SIG-M5 treated with dmso at 0.1 percent for 504 hours (cell line): ENCODE measurements at regions not wholly inside any gene's neighbourhood (a gene's known extent, or its start where the extent isn't known, plus 50 kb on each side); places are given as distances from the start of the nearest gene placed in this dataset.
"Not testable (repeated sequence)": the region's sequence is repeated elsewhere in the genome, so short reads cannot be mapped to it uniquely, and the experiment has no call there.

Experiments
- DNase-seq: peaks from one replicate; lab custom pipeline; 2025; ENCODE audit not compliant: unreplicated experiment; lab: John Stamatoyannopoulos, UW

DNA sequence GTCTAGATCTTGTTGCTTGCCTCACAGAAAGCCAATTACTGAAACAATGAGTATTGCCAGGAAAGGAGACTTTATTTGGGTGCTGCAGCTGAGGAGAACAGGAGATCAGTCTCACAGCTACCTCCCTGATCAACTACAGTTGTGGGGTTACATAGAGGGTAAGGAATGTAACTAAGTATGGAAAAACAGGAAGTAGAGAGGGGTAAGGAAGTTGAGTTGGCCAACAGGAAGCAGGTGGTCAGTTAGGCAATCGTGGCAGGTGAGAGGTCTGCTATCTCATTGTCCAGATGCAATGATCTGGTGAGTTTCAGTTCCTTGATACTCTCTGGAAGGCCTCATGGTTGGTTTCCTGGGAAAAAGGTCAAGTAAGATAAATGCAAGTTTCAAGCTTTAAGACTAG is 333.1 kb upstream of the GOT2 start:
- DNase-seq = peak; percentile 38

DNA sequence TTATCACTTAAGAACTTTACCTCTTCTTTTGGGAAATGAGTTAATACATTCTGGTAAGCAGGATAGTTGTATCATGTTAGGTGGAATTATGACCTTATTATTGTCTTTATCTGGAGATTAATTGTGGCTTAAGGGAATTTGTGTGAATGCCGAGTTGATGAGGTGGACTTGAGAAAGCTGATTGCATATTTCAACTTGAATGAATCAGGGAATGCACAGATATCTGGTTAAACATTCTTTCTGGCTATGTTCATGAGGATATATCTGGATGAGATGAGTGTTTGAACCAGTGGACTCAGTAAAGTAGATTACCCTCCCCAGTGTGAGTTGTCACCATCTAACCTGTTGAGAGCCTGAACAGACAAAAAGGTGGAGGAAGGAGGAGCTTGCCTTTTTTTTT is 326.1 kb upstream of the GOT2 start:
- no peak for DNase-seq

DNA sequence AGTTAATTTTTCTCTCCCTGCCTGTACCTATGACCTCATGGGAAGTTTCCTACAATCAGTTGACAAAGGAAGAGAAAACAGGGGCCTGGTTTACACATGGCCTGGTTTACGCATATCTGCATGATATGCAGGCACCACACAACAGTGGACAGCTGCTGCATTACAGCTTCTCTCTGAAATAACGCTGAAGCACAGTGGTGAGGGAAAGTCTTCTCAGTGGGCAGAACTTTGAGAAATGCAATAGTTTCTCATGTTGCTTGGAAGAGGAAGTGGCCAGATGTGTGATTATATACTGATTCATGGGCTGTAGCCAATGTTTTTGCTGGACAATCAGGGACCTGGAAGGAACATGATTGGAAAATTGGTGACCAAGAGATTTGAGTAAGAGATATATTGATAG is 324.1 kb upstream of the GOT2 start:
- no peak for DNase-seq

DNA sequence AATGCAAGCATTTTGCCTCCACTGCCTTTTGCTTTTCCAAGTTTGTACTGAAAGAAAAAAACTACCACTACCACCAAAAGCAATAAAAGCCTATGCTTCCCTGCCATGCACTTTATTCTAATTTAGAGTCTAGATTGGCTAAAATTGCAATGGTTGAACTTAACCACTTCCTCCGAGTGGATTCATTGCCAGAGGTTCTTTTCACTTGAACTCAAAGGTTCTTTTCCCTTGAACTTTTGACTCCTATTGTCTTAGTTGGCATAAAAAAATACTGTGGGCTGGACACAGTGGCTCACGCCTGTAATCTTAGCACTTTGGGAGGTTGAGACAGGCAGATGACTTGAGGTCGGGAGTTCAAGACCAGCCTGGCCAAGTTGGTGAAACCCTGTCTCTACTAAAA is 319.8 kb upstream of the GOT2 start:
- no peak for DNase-seq

DNA sequence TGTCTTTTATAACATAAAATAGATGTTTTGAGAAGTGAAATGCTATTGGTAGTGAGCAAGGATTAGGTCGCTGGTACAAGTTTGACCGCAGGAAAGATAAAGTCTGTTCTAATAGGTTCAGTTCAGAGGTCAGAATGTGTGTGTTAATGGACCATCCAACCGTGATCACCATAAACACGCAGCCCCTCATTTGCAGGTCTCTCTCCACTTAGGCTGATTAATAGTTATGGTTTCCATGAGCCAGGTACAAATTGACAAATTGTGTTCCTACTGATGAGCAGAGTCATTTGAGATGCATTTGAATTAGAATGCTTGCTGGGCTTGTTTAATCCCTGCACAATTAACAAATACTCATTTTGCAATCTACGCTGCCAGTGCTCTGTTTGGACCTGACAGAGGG is 318.1 kb upstream of the GOT2 start:
- no peak for DNase-seq

DNA sequence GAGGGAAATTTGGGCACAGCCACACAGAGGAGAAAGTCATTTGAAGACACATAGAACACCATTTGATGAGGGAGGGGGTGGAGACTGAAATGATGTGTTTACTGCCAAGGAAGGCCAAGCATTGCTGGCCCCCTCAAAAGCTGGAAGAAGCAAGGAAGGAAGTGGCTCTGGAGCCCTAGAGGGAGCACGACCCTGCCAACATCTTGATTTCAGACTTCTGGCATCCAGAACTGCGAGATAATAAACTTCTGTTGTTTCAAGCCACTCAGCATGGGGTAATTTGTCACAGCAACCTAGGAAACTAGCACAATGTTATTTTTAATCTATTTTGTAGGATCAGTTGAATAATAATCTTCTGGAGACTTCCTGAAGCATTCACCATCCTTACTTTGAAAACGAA is 314.8 kb upstream of the GOT2 start:
- DNase-seq = no peak

DNA sequence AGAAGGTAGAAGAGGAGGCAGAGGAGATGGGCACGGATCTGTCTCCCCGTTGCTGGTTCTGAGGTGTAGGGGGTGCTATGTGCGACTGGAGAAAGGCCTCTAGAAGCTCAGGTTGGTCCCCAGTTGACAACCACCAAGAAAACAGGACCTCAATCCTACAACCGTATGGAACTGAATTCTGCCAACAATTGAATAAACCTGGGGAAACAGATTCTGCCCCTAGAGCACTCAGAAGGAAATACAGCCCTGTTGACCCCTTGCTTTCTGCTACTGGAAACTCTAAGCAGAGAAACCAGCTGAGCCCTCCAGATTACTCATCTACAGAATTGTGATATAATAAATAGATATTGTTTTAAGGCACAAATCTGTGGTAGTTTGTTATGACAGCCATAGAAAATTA is 313.0 kb upstream of the GOT2 start:
- no peak for DNase-seq

DNA sequence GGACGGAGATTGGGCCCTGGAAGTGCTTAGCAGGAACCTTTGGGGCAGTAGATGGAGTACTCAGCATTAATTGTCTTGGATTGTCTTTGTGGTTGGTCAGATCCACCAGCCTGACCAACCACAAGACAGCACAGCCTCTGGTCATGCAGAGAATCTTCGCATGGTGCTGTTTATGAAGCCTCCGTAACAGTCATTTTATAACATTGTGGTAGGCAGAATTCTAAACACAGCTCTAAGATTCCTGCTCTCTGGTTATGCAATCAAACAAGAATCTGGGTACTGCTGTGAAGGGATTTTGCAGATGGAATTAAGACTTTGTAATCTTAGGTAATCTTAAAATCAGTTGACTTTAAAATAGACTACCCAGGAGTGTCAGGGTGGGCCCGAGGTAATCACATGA is 312.2 kb upstream of the GOT2 start:
- DNase-seq = no peak

DNA sequence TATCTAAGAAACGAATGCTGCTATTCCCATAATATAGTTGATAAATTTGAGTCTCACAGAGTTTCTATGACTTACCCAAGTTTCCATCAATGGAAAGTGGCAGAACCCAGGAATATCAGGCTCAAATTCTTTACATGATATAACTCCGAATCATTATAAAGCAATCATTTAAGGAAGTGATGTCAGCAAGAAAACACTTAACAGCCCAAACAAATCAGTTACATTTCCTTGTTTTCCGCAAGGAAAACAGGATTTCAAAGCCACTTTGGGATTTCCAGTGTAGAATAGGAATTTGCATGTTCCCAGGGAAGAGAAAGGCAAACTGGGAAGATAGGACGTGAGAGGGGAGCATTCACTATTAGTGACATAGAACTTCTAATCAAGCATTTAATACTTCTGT is 311.4 kb upstream of the GOT2 start:
- DNase-seq = no peak

DNA sequence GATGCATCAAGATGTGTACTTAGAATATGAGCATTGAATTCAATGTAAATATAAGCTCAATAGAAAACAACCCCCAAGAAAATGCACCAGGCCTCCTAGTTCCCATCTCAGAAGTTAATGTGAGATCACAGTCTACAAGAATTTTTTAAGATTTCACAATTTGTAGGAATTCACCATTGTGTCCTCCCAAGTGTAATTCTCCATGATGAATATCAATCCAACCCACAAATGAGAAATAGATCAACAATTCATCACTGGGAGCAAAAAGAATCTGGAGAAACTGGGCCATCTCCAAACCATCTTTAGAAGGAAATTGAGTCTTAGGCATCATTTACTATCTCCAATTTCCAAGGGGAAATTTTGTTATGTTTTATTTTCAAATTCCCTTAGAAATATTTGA is 310.5 kb upstream of the GOT2 start:
- no peak for DNase-seq

DNA sequence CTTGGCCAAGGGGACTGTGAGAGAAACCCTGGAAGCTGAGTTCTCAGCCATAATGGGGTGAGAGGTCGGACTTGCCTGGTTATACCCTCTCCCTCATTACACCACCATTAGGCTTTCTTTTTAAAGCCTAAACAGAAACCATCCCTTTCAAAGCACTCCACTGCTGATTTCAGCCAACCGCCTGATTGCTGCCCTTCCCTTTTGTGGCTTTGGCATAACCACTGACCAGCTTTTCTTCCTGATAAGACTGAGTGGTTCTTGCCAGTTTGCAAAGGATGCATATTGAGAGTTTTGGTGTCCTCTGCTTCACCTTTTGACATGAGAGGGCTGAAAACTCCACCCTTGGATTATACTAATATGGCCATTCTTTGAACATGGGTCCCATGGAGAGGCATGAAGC is 308.2 kb upstream of the GOT2 start:
- DNase-seq = no peak

DNA sequence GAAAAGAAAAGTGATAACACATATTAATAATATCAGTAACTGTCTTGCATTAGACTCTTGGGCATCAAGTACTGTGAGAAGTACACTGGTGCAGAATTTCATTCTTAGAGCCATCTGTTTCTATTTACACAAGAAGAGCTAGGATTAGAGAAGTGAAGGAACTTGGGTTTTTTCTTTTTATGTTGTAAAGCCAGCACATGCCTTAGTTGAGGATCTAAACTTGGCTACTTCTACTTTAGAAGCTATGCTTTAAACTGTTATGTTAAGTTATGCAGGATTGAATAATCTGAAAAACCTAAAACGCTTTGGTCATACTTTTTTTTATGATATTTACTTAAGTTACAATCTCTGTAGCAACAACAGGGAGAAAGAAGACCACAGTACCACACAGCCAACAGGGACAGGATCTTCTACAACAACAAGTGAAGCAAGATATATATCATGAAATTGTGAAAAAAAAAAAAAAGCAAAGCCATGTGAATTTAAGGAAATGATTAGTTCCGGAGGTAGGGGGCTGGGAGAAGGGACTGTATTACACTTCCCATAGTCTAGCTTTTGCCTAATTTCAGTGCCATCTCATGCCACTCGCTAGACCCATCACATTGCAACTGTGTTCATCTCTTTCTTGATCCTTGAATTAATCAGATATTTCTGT is 305.1 kb upstream of the GOT2 start:
- no peak for DNase-seq

DNA sequence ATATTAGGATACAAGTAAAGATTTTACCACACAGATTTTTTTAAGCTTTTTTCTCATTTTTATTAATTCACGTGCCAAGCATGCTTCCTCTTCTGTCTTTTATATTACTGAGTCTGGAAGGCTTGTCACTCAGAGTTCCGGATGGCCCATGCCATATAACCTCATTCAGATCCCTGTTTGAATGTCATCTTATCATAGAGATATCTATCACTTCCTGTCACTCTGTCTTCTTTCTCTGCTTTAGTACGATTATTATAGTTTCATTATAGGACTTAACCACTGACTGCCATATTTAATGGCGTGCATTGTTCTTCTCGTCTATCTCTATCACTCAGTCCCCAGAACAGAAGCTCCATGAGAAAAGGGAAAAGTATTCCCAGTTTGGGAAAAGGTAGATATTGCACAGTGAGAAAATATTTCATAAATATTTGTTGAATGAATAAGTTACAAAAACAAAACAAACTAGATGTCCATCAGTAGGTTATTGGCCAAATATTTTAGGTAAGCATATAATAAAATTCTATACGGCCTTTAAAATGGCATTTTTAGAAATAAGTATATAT is 296.9 kb upstream of the GOT2 start:
- DNase-seq = no peak

DNA sequence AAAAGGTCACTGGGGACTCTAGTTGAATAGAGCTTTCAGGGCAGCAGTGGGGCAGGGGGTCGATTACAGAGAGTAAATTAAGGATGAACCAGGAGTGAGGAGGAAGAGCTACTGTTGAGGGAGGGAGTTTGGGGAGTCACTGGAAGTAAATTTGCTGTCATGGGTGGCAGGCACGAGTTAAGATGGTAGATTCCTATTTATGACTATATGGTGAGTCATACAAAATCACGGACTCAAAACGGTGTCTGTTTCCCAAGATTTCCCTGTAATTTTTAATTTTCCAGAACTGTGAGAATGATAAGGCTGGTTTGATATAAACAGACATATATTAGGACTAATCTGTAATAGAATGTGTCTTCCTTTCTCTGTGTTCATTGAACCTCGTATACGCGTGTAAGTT is 287.6 kb upstream of the GOT2 start:
- DNase-seq = no peak

DNA sequence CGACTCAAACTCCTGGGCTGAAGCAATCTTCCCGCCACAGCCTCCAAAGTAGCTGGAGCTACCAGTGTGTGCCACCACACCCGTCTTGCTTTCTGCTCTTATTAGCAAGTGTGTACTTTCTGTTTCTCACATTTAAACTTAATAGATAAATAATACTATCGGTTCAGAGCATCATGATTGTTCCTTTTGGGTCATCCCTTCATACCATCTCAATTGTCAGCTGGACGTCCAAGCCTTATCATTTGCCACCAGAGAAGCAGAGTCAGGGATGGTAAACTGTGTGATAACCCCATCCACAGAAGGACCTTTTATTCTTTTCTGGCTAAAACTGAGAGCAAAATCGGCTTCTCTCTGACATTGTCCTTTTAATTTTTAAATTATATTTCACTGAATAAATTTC is 279.8 kb upstream of the GOT2 start:
- DNase-seq = no peak

DNA sequence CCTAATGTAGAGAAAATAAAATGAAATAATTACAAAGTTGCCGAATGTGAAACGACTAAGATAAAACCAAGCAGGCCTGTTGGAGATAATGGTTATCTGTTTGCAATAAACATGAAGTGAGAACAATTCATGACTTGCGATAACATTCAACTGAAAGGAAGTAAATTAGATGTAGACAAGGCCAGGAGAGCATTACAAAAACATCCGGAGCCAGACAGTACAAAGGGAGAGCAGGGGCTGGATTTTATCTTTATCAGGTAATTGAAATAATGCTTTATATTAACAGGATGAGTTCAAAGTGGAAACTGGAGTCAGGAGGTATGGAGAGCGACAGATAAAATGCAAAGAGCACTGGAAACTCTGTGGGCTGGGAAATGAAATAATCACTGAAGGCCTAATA is 265.6 kb upstream of the GOT2 start:
- DNase-seq = no peak

DNA sequence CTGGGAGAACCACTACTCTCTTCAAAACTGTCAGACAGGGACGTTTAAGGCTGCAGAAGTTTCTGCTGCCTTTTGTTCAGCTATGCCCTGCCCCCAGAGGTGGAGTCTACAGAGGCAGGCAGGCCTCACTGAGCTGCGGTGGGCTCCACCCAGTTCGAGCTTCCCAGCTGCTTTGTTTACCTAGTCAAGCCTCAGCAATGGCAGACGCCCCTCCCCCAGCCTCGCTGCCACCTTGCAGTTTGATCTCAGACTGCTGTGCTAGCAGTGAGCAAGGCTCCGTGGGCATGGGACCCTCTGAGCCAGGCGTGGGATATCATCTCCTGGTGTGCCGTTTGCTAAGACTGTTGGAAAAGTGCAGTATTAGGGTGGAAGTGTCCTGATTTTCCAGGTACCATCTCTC is 258.6 kb upstream of the GOT2 start:
- DNase-seq = not testable (repeated sequence)

DNA sequence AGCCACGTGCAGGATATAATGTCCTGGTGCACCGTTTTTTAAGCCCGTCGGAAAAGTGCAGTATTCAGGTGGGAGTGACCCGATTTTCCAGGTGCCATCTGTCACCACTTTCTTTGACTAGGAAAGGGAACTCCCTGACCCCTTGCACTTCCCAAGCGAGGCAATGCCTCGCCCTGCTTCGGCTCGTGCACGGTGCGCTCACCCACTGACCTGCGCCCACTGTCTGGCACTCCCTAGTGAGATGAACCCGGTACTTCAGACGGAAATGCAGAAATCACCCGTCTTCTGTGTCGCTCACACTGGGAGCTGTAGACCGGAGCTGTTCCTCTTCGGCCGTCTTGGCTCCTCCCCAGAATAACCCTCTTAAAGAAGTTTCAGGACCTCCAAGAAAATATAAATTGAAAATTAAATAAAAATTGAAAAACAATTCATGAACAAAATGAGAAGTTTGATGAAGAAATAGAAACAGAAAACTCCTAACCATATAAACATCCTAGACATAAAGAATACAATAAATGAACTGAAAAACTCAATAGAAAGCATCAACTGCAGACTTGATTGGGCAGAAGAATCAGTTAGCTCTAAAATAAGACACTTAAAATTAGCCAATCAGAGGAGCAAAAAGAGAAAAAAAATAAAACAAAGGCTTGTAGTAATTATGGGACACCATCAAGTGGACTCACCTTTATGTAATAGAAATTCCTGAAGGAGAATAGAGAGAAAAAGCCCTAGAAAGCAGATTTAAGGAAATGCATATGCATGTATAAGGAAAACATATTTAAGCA is 249.3 kb upstream of the GOT2 start:
- not testable (repeated sequence) for DNase-seq

DNA sequence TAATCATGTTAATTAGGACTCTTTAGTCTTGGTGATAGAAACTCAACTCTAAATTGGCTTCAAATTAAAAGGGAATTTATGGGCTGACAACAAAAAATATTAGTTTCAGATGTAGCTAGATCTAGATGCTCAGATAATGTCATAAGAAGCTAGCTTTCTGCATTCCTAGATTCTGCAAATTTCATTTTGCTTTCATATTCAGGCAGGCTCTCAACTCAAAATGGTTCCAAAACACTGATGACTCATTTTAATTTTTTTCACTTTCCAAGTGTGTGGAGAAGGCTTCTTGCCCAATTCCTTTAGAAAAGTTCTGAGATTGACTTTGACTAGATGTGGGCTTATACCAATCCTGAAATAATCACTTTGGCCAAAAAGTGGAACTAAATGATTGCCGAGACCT is 236.7 kb upstream of the GOT2 start:
- no peak for DNase-seq

DNA sequence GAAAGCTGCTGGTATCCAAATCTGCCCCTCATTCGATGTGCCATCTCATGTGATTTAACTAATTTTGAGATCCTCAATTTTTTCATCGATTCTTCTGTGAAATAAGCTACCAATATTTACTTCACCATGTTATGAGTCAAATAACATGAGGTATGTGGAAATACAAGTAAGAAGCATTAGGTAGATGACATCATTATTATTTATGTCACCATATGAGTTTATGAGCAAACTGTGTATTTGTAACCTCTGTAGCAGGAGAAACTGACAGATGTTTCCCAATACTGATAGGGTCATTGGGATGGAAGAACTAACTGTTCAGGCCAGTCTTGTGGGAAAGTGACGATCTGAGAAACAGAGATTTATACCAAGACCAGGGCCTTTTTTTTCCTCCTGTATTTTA is 229.4 kb upstream of the GOT2 start:
- no peak for DNase-seq

DNA sequence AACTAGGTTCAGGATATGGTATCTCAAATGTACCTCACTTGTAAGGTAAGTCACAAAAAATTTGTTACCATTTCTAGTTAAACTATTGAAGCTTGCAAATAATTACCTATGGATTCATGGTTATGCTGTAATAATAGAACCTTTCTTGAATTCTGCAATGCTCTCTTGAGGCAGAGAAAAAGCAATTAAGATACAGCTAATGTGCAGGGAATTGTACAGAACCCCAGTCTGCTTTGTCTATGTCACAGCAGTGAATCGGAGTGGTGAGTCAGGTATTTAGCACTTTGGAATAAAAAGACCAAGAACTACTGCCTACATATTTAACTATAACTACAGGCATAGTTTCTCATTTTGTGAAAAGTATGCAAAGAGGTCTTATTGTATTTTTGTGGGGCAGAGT is 228.7 kb upstream of the GOT2 start:
- no peak for DNase-seq

DNA sequence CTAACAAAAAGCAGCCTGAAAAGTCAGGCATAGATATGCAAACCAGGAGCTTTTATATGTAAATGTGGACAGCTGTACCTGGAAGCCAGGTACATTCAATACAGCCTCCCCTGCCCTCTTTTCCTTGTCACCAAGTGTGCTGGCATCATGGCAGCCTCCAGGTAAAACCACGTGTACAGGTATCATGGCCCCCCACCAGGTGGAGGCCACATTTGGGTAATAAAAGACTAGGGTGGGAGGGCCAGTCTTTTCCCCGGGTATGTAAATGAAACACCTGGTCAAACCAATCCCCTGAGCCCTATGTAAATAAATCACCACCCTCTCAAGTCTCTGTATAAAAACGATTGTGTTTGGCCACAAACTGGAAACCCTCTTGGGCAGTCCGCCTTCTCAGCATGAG is 226.4 kb upstream of the GOT2 start:
- no peak for DNase-seq

DNA sequence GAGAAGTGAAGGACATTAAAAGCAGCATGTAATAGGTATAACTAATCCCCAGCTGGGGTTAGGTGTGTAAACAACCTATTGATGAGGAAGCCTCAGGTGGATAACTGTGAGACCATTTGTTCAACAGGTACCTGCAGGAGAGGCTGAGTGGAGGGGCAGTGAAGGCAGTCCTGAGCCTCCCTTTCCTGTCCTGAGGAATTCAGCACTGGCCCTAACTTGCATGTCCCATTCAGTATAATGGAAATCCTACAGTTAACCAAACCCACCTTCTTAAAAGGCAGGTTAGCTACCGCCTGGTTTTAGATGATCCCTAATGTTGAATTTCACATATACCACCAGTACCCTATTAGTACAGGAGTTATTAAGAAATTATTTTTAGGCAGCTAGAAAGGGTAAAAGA is 225.9 kb upstream of the GOT2 start:
- no peak for DNase-seq
